ENCODE measurements at regions not wholly inside any gene's neighbourhood (a gene's known extent, or its start where the extent isn't known, plus 50 kb on each side); places are given as distances from the start of the nearest gene placed in this dataset.

DNA sequence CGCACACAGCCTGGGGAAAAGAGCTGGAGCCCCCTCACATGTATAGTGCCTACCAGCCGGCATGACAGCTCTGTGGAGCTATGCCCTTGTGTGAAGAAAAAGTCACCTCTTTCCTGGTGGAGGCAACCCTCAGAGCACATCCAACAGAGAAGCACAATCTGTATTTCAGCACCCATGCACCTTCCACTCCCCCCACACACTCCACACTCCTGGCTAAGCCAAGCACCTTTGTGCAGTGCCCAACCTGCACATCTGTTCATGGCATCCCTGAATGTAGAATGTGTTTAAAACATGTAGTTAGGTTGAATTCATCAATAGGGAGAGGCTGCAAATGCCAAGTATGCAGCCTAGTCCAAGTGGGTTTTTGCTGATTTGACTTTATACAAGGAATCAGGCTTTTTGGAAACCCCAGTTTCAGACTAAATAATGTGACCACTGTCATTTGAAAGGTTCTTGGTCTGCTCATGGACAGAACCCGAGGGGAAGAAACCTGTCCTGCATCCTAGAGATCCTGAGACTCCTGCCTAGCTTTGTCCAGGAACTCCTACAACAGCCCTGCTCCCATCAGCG lies 197.1 kb downstream of the TOMM20 start:
- ATAC-seq (ENCODE audit: insufficient number of reproducible peaks, low FRiP score, low read depth) (no peak), DNase-seq (ENCODE audit: low spot score) (no peak)
- no peaks in the 10 kb centered on the region for H3K36me3 ChIP-seq

DNA sequence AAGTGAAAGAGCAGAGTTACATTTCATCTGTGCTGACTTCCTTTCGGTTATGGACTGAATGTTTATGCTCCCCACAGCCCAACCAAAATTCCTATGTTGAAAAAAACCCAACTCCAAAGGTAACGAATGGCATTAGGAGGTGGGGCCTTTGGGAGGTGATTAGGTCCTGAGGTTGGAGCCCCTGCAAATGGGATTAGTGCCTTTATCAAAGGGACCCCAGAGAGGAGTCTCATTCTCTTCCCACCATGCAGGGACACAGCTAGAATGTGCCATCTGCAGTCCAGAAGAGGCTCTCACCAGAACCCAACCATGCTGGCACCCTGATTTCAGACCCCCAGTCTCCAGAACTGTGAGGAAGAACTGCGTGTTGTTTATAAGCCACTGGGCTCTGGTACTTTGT lies 199.3 kb downstream of the TOMM20 start:
- no peaks in the 10 kb centered on the region for H3K27me3 ChIP-seq (replicated peaks; ENCODE audit: insufficient read depth)
- no peaks in the 10 kb centered on the region for H3K9me3 ChIP-seq
- H3K36me3 ChIP-seq, result no peaks in the 10 kb centered on the region
- TF ChIP-seq, protein P1, sequence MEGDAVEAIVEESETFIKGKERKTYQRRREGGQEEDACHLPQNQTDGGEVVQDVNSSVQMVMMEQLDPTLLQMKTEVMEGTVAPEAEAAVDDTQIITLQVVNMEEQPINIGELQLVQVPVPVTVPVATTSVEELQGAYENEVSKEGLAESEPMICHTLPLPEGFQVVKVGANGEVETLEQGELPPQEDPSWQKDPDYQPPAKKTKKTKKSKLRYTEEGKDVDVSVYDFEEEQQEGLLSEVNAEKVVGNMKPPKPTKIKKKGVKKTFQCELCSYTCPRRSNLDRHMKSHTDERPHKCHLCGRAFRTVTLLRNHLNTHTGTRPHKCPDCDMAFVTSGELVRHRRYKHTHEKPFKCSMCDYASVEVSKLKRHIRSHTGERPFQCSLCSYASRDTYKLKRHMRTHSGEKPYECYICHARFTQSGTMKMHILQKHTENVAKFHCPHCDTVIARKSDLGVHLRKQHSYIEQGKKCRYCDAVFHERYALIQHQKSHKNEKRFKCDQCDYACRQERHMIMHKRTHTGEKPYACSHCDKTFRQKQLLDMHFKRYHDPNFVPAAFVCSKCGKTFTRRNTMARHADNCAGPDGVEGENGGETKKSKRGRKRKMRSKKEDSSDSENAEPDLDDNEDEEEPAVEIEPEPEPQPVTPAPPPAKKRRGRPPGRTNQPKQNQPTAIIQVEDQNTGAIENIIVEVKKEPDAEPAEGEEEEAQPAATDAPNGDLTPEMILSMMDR (IDR thresholded peaks at IDR 0.05), result no peak
- ATAC-seq (ENCODE audit: insufficient number of reproducible peaks, low FRiP score, low read depth), result no peak
- DNase-seq (ENCODE audit: low spot score), result no peak
- H3K4me1 ChIP-seq (ENCODE audit: control insufficient read depth in 1 of 2, low read depth in 2 of 2), result peaks cover 26 to 44% of the 10 kb centered on the region in 2 donors
- no peak overlapping the region for H3K27ac ChIP-seq
- H3K4me3 ChIP-seq, result no peak overlapping the region

More for the DNA sequence above, 197.1 kb downstream of the TOMM20 start:
- no peak overlapping the region for H3K27ac ChIP-seq
- peaks cover 14 to 23% of the 10 kb centered on the region in 2 donors for H3K4me1 ChIP-seq (ENCODE audit: control insufficient read depth in 1 of 2, low read depth in 2 of 2)
- no peaks in the 10 kb centered on the region for H3K9me3 ChIP-seq
- H3K27me3 ChIP-seq (replicated peaks; ENCODE audit: insufficient read depth), result no peaks in the 10 kb centered on the region
- no peak overlapping the region for H3K4me3 ChIP-seq
- TF ChIP-seq, protein P1 (IDR thresholded peaks at IDR 0.05), result no peak

DNA sequence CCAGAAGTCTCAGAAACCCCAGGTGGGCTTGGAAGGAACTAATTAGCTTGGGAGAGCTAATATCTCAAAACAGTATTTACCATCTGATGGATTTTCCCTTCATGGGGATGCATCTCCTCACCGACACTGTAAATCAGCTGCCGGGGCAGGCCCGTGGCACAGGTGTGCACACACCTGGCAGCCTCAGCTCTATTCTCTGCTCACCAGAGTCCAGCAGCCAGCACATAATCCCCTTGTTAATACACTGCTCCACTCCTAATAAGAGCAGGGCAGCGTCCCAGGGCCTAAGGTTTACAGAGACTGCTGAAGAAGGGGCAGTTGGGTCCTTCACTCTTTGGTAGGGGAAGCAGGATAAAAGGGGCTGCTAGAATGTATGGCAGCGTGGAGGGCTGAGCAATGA lies 200.0 kb downstream of the TOMM20 start:
- no peak overlapping the region for H3K27ac ChIP-seq
- no peak overlapping the region for H3K4me3 ChIP-seq
- no peaks in the 10 kb centered on the region for H3K36me3 ChIP-seq
- ATAC-seq (ENCODE audit: insufficient number of reproducible peaks, low FRiP score, low read depth) (no peak), DNase-seq (ENCODE audit: low spot score) (no peak)
- TF ChIP-seq, protein P1 (IDR thresholded peaks at IDR 0.05), result no peak
- no peaks in the 10 kb centered on the region for H3K27me3 ChIP-seq (replicated peaks; ENCODE audit: insufficient read depth)
- peaks cover 23 to 41% of the 10 kb centered on the region in 2 donors for H3K4me1 ChIP-seq (ENCODE audit: control insufficient read depth in 1 of 2, low read depth in 2 of 2)
- H3K9me3 ChIP-seq, result no peaks in the 10 kb centered on the region

DNA sequence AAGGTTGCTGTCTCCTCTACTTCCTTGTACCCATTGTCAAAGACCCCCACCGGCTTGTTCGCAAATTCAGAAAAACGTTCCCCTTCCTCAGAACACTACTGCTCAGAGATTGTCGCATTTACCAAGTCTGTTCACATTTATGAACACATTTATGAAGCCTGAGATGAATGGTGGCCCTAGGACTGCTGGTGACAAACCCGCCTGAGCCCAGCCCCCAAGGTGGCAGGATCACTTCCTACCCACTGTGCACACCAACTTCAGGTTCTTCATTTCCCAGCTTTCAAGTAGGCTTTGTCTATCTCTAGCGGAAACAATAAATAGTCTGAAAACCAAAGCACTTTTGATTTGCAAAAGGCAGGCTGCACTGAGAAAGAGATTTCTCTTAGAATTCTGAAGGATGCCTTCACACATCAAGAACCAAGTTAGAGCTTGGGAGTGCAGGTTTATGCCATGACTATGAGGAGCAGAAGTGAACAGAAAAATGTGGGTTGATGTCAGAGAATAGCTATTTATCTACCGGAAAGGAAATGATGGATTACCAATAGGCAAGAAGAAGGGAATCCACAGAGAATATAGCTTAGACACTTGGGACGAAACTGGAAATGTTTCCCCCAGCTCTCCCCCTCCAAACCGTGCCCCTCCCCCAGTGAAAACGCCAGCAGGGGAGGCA lies 200.5 kb downstream of the TOMM20 start:
- Histone ChIP-seq H3K9me3 (no peaks in the 10 kb centered on the region), H3K4me3 (no peak overlapping the region), H3K4me1 (ENCODE audit: control insufficient read depth in 1 of 2, low read depth in 2 of 2) (peaks cover 18 to 36% of the 10 kb centered on the region in 2 donors), H3K27me3 (replicated peaks; ENCODE audit: insufficient read depth) (no peaks in the 10 kb centered on the region), H3K36me3 (no peaks in the 10 kb centered on the region), H3K27ac (no peak overlapping the region)
- no peak for ATAC-seq (ENCODE audit: insufficient number of reproducible peaks, low FRiP score, low read depth)
- DNase-seq (ENCODE audit: low spot score), result no peak
- TF ChIP-seq, protein P1 (IDR thresholded peaks at IDR 0.05), result no peak

DNA sequence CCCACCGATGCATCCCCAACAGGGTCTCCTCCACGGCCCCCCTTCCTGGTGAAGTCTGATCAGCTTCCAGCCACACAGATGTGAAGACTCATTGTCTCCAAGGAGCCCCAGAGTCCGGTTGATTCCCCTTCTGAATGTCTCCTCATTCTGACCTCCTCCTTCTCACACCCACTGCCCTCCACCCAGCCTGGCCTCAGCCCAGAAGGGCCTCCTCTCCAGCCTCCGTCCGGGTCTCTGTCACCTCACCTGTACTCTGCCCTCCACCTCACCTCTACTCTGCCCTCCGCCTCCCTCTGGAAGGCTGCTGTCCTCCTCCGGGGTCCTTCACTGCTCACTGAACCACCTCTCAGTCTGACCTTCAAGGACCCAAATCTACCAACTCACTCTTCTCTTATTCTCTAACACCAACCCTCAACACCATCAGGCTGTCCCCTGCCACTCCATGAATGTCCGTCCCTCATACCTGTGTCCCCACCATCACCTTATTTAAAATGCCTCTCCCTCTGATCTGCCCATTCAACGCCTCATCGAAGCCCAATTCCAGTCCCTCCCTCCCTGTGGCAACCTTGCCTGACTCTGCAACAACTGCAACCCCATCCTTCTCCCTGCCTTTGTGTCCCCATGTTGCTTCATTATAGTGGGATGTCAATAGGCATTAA lies 201.2 kb downstream of the TOMM20 start:
- DNase-seq (ENCODE audit: low spot score) (no peak), ATAC-seq (ENCODE audit: insufficient number of reproducible peaks, low FRiP score, low read depth) (no peak)
- no peak overlapping the region for H3K27ac ChIP-seq

More for the DNA sequence above, 201.2 kb downstream of the TOMM20 start:
- Histone ChIP-seq H3K36me3 (no peaks in the 10 kb centered on the region), H3K27me3 (replicated peaks; ENCODE audit: insufficient read depth) (no peaks in the 10 kb centered on the region), H3K4me3 (no peak overlapping the region), H3K4me1 (ENCODE audit: control insufficient read depth in 1 of 2, low read depth in 2 of 2) (peaks cover 14 to 31% of the 10 kb centered on the region in 2 donors), H3K9me3 (no peaks in the 10 kb centered on the region)
- TF ChIP-seq, protein P1 (IDR thresholded peaks at IDR 0.05), result no peak

All from thoracic aorta (tissue), 2 donors.